HG02885 (cell line): ENCODE measurements at regions not wholly inside any gene's neighbourhood (a gene's known extent, or its start where the extent isn't known, plus 50 kb on each side); places are given as distances from the start of the nearest gene placed in this dataset.
"Not testable (repeated sequence)": the region's sequence is repeated elsewhere in the genome, so short reads cannot be mapped to it uniquely, and the experiment has no call there.

ENCODE experiments used
- ATAC-seq: cut with Tn5 transposase; IDR thresholded peaks from one replicate; pipeline ENCODE4 v1.9.1; 2021; ENCODE audit warnings: mild to moderate bottlenecking; ENCODE audit not compliant: unreplicated experiment, poor library complexity

GRCh38 chr4:72702948-72703347, 133.9 kb upstream of the ADAMTS3 start:
- ATAC-seq: no peak

GRCh38 chr4:72701987-72702819, 133.2 kb upstream of the ADAMTS3 start:
- ATAC-seq: peak; percentile 93

GRCh38 chr4:72690771-72691170, 121.8 kb upstream of the ADAMTS3 start:
- ATAC-seq: no peak

- no peak for ATAC-seq
Measured at GRCh38 chr4:72689923-72690322, 120.9 kb upstream of the ADAMTS3 start.

GRCh38 chr4:72686390-72686789, 117.4 kb upstream of the ADAMTS3 start:
- not testable (repeated sequence) for ATAC-seq

GRCh38 chr4:72679666-72680065, 110.6 kb upstream of the ADAMTS3 start:
- no peak for ATAC-seq

GRCh38 chr4:72677886-72678285, 108.9 kb upstream of the ADAMTS3 start:
- ATAC-seq: no peak

- no peak for ATAC-seq
Measured at GRCh38 chr4:72677265-72677664, 108.2 kb upstream of the ADAMTS3 start.

- no peak for ATAC-seq
Measured at GRCh38 chr4:72671980-72672379, 103.0 kb upstream of the ADAMTS3 start.

- no peak for ATAC-seq
Measured at GRCh38 chr4:72670521-72670920, 101.5 kb upstream of the ADAMTS3 start.

- no peak for ATAC-seq
Measured at GRCh38 chr4:72666910-72667309, 97.9 kb upstream of the ADAMTS3 start.

- ATAC-seq: no peak
Measured at GRCh38 chr4:72665171-72665968, 96.3 kb upstream of the ADAMTS3 start.

- ATAC-seq: no peak
Measured at GRCh38 chr4:72663828-72664227, 94.8 kb upstream of the ADAMTS3 start.

- no peak for ATAC-seq
Measured at GRCh38 chr4:72661830-72662229, 92.8 kb upstream of the ADAMTS3 start.

GRCh38 chr4:72641611-72642010, 72.6 kb upstream of the ADAMTS3 start:
- no peak for ATAC-seq

GRCh38 chr4:72636866-72637265, 67.8 kb upstream of the ADAMTS3 start:
- ATAC-seq: not testable (repeated sequence)

- not testable (repeated sequence) for ATAC-seq
Measured at GRCh38 chr4:72635931-72636330, 66.9 kb upstream of the ADAMTS3 start.

- not testable (repeated sequence) for ATAC-seq
Measured at GRCh38 chr4:72632253-72632652, 63.2 kb upstream of the ADAMTS3 start.

GRCh38 chr4:72631296-72631695, 62.3 kb upstream of the ADAMTS3 start:
- ATAC-seq: no peak

- no peak for ATAC-seq
Measured at GRCh38 chr4:72629540-72629939, 60.5 kb upstream of the ADAMTS3 start.

- no peak for ATAC-seq
Measured at GRCh38 chr4:72627723-72628122, 58.7 kb upstream of the ADAMTS3 start.
